K562 (cell line): ENCODE measurements at regions not wholly inside any gene's neighbourhood (a gene's known extent, or its start where the extent isn't known, plus 50 kb on each side); places are given as distances from the start of the nearest gene placed in this dataset.

Experiments
- ATAC-seq: fragments of 200-7000 bp; cut with Tn5 transposase; 3 replicates; pipeline ENCODE4 v1.9.1; 2020; ENCODE audit warnings: moderate library complexity
- BruUV-seq: library from RNA; stranded (reverse); fragments of 400-500 nt; replicated peaks from 2 replicates; lab custom pipeline; 2021; lab: Mats Ljungman, UMichigan
- CTCF ChIA-PET: fragments of 300-600 bp; formaldehyde crosslinking; extraction: SDS; loops from one replicate; lab custom pipeline; 2021; ENCODE audit warnings: low intra/inter-chr PET ratio; lab: Yijun Ruan, JAX
- POLR2A ChIA-PET: fragments of 300-600, 350-650 bp; sonication (Branson Sonifier 250); formaldehyde crosslinking; extraction: SDS; loops from one replicate; lab custom pipeline; 2021; ENCODE audit warnings: antibody characterized with exemption, inconsistent platforms; lab: Yijun Ruan, JAX
- DNase-seq, 4 experiments: peaks; one replicate each; pipeline versions ENCODE4 v3.0.0 to v3.0.0-alpha.2; 2011 to 2018; ENCODE audit warnings: low spot score in 3 of 4, mixed read lengths in 3 of 4; ENCODE audit errors: extremely low read depth in 1 of 4
- FAIRE-seq: peaks from 2 replicates; lab custom pipeline; 2011; peaks lifted over from hg19 to GRCh38; lab: Jason Lieb, UNC
- H2AFZ ChIP-seq: 2 replicates; pipeline ENCODE4 v1.6.0; 2011; ENCODE audit warnings: low read depth, low read length, control low read depth, inconsistent platforms
- H3K27ac ChIP-seq: fragments of 200-600 bp; 3 replicates; pipeline ENCODE4 v1.8.0; 2011; ENCODE audit warnings: low read depth, mild to moderate bottlenecking, control low read depth, inconsistent platforms, low read length, moderate library complexity, mixed read lengths; ENCODE audit errors: extremely low read depth
- H3K27me3 ChIP-seq, 2 experiments: fragments of 300-600 bp in 1 of 2; 2 replicates in 1 of 2; 3 replicates in 1 of 2; pipeline versions ENCODE4 v1.6.0 to v1.8.0; 2011; ENCODE audit warnings: inconsistent platforms in 2 of 2, low read length in 2 of 2, mild to moderate bottlenecking in 1 of 2, mixed read lengths in 1 of 2, moderate library complexity in 1 of 2; ENCODE audit not compliant: control insufficient read depth in 2 of 2, insufficient read depth in 2 of 2
- H3K36me3 ChIP-seq: fragments of 300-600 bp; 3 replicates; pipeline ENCODE4 v1.8.0; 2011; ENCODE audit warnings: mild to moderate bottlenecking, low read length, inconsistent platforms; ENCODE audit not compliant: control insufficient read depth, insufficient read depth
- H3K4me1 ChIP-seq, 2 experiments: fragments of 200-600 bp in 1 of 2; replicated peaks in 1 of 2; 2 replicates in 1 of 2; 3 replicates in 1 of 2; pipeline versions ENCODE4 v1.5.1 to v1.8.0; 2011; ENCODE audit warnings: inconsistent platforms in 2 of 2, low read length in 2 of 2, mild to moderate bottlenecking in 1 of 2, mixed read lengths in 1 of 2, moderate library complexity in 1 of 2; ENCODE audit not compliant: control insufficient read depth in 2 of 2, insufficient read depth in 2 of 2
- H3K4me2 ChIP-seq: 2 replicates; pipeline ENCODE4 v1.6.1; 2011; ENCODE audit warnings: low read length, control low read depth, inconsistent platforms, mixed read lengths; ENCODE audit not compliant: insufficient read depth
- H3K4me3 ChIP-seq: fragments of 200-600 bp; sonication (generic), shearing (Covaris generic); 2 replicates; pipeline ENCODE4 v1.5.1; 2016; ENCODE audit warnings: control low read depth, inconsistent platforms
- H3K79me2 ChIP-seq: fragments of 200-600 bp; 3 replicates; pipeline ENCODE4 v1.8.0; 2011; ENCODE audit warnings: low read length, inconsistent platforms; ENCODE audit not compliant: control insufficient read depth, insufficient read depth
- H3K9ac ChIP-seq, 2 experiments: 2 replicates each; pipeline versions ENCODE4 v1.6.0 to v1.6.1; 2011; ENCODE audit warnings: low read depth in 2 of 2, low read length in 2 of 2, control low read depth in 1 of 2, inconsistent platforms in 1 of 2, mild to moderate bottlenecking in 1 of 2, mixed read lengths in 1 of 2; ENCODE audit not compliant: insufficient read depth in 1 of 2
- H3K9me1 ChIP-seq: one replicate; pipeline ENCODE4 v1.6.0; 2011; ENCODE audit warnings: inconsistent platforms, mild to moderate bottlenecking, low read length, moderate library complexity; ENCODE audit not compliant: control insufficient read depth, insufficient read depth
- H3K9me3 ChIP-seq: replicated peaks from 2 replicates; pipeline ENCODE4 v1.5.1; 2011; ENCODE audit warnings: low read depth, low read length, inconsistent platforms; ENCODE audit not compliant: control insufficient read depth, insufficient read depth
- H4K20me1 ChIP-seq: replicated peaks from 2 replicates; pipeline ENCODE4 v1.6.1; 2011; ENCODE audit warnings: low read length, inconsistent platforms, mixed read lengths; ENCODE audit not compliant: control insufficient read depth, insufficient read depth
- ARHGAP35 ChIP-seq: fragments of 450-650 bp; IDR thresholded peaks from 2 replicates; pipeline ENCODE4 v1.6.1; 2018; ENCODE audit not compliant: partially characterized antibody
- DNMT1 ChIP-seq: fragments of 450-650 bp; IDR thresholded peaks from 2 replicates; pipeline ENCODE4 v1.6.1; 2016; ENCODE audit warnings: antibody characterized with exemption, mild to moderate bottlenecking
- FOXM1 ChIP-seq, 2 experiments: fragments of 450-650 bp in 1 of 2; sonication (generic) in 1 of 2; formaldehyde crosslinking in 1 of 2; IDR thresholded peaks; 2 replicates each; pipeline versions ENCODE4 v1.6.1 to v1.9.0; 2017 to 2022; ENCODE audit warnings: low read depth in 2 of 2, mild to moderate bottlenecking in 2 of 2, missing genetic modification reagents in 1 of 2, moderate library complexity in 1 of 2
- PTTG1 ChIP-seq: fragments of 450-650 bp; IDR thresholded peaks from 2 replicates; pipeline ENCODE4 v1.6.1; 2016; ENCODE audit warnings: low read depth, mild to moderate bottlenecking, missing genetic modification characterization, missing compliant biosample characterization
- RBBP5 ChIP-seq: fragments of 200-600 bp; sonication (generic); IDR thresholded peaks from 2 replicates; pipeline ENCODE4 v1.6.1; 2012; ENCODE audit warnings: borderline replicate concordance, mild to moderate bottlenecking, low read length, control low read depth, inconsistent platforms; ENCODE audit not compliant: insufficient read depth, poor library complexity, severe bottlenecking
- TAF1 ChIP-seq: IDR thresholded peaks from 2 replicates; pipeline ENCODE4 v1.6.1; 2011; ENCODE audit warnings: mild to moderate bottlenecking, low read length, moderate library complexity; ENCODE audit not compliant: insufficient read depth, control insufficient read depth, severe bottlenecking; ENCODE audit errors: extremely low read depth
- TBP ChIP-seq: optimal IDR thresholded peaks from 2 replicates; pipeline ENCODE3; 2011; ENCODE audit warnings: low read depth, low read length, improper control_type of control experiment
- ZNF76 ChIP-seq: fragments of 250-450 bp; sonication (Bioruptor Pico); IDR thresholded peaks from 2 replicates; pipeline ENCODE4 v1.4.0; 2020; ENCODE audit warnings: mild to moderate bottlenecking, moderate library complexity, borderline replicate concordance
- WGBS: fragments of 100-300 bp; shearing (Covaris generic); methylation state at CpG from one replicate; pipeline ENCODE4 v1.1.6; 2016; ENCODE audit warnings: low coverage, mixed read lengths; ENCODE audit not compliant: insufficient coverage; ENCODE audit errors: missing lambda C conversion rate; 5-methylcytosine and 5-hydroxymethylcytosine counted together
- in situ Hi-C: fragments of 300-500 bp; cut with MboI; formaldehyde crosslinking; loops from 4 replicates; pipeline ENCODE4 v1.15.0; 2018; ENCODE audit warnings: inconsistent platforms, mixed read lengths
- intact Hi-C: fragments of 100-400 bp; cut with micrococcal nuclease; formaldehyde crosslinking; loops from 2 replicates; pipeline ENCODE4 v1.14.2; 2022
- TF ChIP-seq, protein P1 (sequence below): fragments of 200-800 bp; sonication (Bioruptor generic); IDR thresholded peaks from 2 replicates; pipeline ENCODE4 v1.6.1; 2016; ENCODE audit warnings: missing genetic modification characterization, missing compliant biosample characterization

DNA sequence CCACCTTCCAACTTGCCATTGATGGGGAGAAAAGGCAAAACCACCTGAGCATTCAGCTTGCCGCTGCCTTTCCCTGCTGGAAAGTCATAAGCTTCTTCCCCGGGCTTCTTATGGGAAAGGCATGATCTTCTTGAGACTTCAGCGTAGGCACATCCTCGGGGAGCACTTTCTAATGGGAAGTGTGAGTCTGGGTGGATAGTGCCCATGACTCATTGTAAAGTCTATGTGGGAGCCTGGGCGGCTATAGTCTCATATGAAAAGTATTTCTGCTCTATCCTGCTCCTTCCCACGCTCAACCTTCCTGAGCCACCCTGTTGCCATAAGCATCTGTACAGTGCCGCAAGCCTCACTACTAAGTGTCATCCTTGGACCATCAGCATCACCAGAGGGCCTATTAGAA lies 309.9 kb upstream of the THBS1 start:
- DNase-seq (no peak), FAIRE-seq (no peak), ATAC-seq (no peak)
- no peak overlapping the region for H3K27ac ChIP-seq
- intact Hi-C loops: no loop called here
- in situ Hi-C loops: no loop called here
- H3K9me3 ChIP-seq: no peaks in the 10 kb centered on the region
- no peaks in the 10 kb centered on the region for H4K20me1 ChIP-seq
- WGBS: 0% methylated on average over 7 of the region's 7 CpGs
- H3K9ac ChIP-seq: no peak overlapping the region
- no peak overlapping the region for H2AFZ ChIP-seq
- H3K4me1 ChIP-seq: no peaks in the 10 kb centered on the region
- TF ChIP-seq DNMT1: no peak
- TF ChIP-seq TAF1: no peak
- TF ChIP-seq ZNF76 (CRISPR knock-in tag): no peak
- TF ChIP-seq, protein P1, sequence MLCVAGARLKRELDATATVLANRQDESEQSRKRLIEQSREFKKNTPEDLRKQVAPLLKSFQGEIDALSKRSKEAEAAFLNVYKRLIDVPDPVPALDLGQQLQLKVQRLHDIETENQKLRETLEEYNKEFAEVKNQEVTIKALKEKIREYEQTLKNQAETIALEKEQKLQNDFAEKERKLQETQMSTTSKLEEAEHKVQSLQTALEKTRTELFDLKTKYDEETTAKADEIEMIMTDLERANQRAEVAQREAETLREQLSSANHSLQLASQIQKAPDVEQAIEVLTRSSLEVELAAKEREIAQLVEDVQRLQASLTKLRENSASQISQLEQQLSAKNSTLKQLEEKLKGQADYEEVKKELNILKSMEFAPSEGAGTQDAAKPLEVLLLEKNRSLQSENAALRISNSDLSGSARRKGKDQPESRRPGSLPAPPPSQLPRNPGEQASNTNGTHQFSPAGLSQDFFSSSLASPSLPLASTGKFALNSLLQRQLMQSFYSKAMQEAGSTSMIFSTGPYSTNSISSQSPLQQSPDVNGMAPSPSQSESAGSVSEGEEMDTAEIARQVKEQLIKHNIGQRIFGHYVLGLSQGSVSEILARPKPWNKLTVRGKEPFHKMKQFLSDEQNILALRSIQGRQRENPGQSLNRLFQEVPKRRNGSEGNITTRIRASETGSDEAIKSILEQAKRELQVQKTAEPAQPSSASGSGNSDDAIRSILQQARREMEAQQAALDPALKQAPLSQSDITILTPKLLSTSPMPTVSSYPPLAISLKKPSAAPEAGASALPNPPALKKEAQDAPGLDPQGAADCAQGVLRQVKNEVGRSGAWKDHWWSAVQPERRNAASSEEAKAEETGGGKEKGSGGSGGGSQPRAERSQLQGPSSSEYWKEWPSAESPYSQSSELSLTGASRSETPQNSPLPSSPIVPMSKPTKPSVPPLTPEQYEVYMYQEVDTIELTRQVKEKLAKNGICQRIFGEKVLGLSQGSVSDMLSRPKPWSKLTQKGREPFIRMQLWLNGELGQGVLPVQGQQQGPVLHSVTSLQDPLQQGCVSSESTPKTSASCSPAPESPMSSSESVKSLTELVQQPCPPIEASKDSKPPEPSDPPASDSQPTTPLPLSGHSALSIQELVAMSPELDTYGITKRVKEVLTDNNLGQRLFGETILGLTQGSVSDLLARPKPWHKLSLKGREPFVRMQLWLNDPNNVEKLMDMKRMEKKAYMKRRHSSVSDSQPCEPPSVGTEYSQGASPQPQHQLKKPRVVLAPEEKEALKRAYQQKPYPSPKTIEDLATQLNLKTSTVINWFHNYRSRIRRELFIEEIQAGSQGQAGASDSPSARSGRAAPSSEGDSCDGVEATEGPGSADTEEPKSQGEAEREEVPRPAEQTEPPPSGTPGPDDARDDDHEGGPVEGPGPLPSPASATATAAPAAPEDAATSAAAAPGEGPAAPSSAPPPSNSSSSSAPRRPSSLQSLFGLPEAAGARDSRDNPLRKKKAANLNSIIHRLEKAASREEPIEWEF (CRISPR knock-in tag): no peak
- TF ChIP-seq ARHGAP35: no peak
- no peak for TF ChIP-seq FOXM1 (IDR thresholded peaks at IDR 0.05; ENCODE audit: low read depth)
- no peak for TF ChIP-seq FOXM1 (CRISPR knock-in tag; IDR thresholded peaks at IDR 0.05; ENCODE audit: low read depth)
- TF ChIP-seq TBP: no peak
- no peak for TF ChIP-seq RBBP5
- TF ChIP-seq PTTG1 (tag): no peak
- BruUV-seq: no TSS peak
- H3K36me3 ChIP-seq: no peaks in the 10 kb centered on the region
- CTCF ChIA-PET: no interaction called here
- H3K79me2 ChIP-seq: no peaks in the 10 kb centered on the region
- no peaks in the 10 kb centered on the region for H3K9me1 ChIP-seq
- POLR2A ChIA-PET: interaction anchor here (0.6 to 1.5 kb wide), 3 partner anchors 9 to 27 kb away, joined by 3 to 4 read pairs (median 3); no protein-coding TSS in a partner anchor
- no peak overlapping the region for H3K4me2 ChIP-seq
- H3K27me3 ChIP-seq: peaks cover 3 to 5% of the 10 kb centered on the region in 2 experiments; a peak in 2 of 5 replicates
- no peak overlapping the region for H3K4me3 ChIP-seq
